OCI-LY3 (cell line): ENCODE measurements at regions not wholly inside any gene's neighbourhood (a gene's known extent, or its start where the extent isn't known, plus 50 kb on each side); places are given as distances from the start of the nearest gene placed in this dataset.
A peak's percentile ranks its signal among the peaks of the same experiment; 100 is the strongest.
"Not testable (repeated sequence)": the region's sequence is repeated elsewhere in the genome, so short reads cannot be mapped to it uniquely, and the experiment has no call there.

Source experiments
- H2AFZ ChIP-seq: fragments of 200-600, 300-600 bp; shearing (Covaris generic); 2 replicates; pipeline ENCODE4 v1.6.0; 2014; ENCODE audit warnings: antibody characterized with exemption, low read depth, low read length
- H3K27ac ChIP-seq: fragments of 200-600, 300-600 bp; sonication (generic); 2 replicates; pipeline ENCODE4 v1.5.1; 2014; ENCODE audit warnings: mild to moderate bottlenecking, low read length, moderate library complexity, mixed read lengths
- H3K27me3 ChIP-seq: fragments of 200-600, 300-600 bp; sonication (generic); 2 replicates; pipeline ENCODE4 v1.6.1; 2014; ENCODE audit warnings: low read depth, low read length, mixed read lengths
- H3K36me3 ChIP-seq: fragments of 200-600, 300-600 bp; sonication (generic); replicated peaks from 2 replicates; pipeline ENCODE3; 2014; ENCODE audit warnings: low read depth, low read length, mixed read lengths
- H3K4me1 ChIP-seq: fragments of 300-600, 200-600 bp; sonication (generic); 2 replicates; pipeline ENCODE4 v1.6.1; 2014; ENCODE audit warnings: low read length, mixed read lengths
- H3K4me2 ChIP-seq: fragments of 200-600, 300-600 bp; sonication (generic); 2 replicates; pipeline ENCODE4 v1.6.1; 2014; ENCODE audit warnings: low read length, mixed read lengths
- H3K4me3 ChIP-seq: fragments of 300-600, 200-600 bp; sonication (generic); 2 replicates; pipeline ENCODE4 v1.5.1; 2014; ENCODE audit warnings: antibody characterized with exemption, mild to moderate bottlenecking, low read length, moderate library complexity
- H3K79me2 ChIP-seq: fragments of 300-600, 200-600 bp; shearing (Covaris generic); 2 replicates; pipeline ENCODE4 v1.6.1; 2014; ENCODE audit warnings: mild to moderate bottlenecking, low read length, mixed read lengths
- H3K9ac ChIP-seq: fragments of 300-600, 200-600 bp; shearing (Covaris generic); 2 replicates; pipeline ENCODE4 v1.6.0; 2014; ENCODE audit warnings: mild to moderate bottlenecking, low read length, moderate library complexity
- H3K9me3 ChIP-seq: fragments of 200-600, 300-600 bp; shearing (Covaris generic); 2 replicates; pipeline ENCODE4 v1.6.1; 2014; ENCODE audit warnings: low read length, mixed read lengths; ENCODE audit not compliant: insufficient read depth
- H4K20me1 ChIP-seq: fragments of 200-600, 300-600 bp; sonication (generic); 2 replicates; pipeline ENCODE4 v1.6.1; 2016; ENCODE audit warnings: low read length, mixed read lengths; ENCODE audit not compliant: insufficient read depth

DNA sequence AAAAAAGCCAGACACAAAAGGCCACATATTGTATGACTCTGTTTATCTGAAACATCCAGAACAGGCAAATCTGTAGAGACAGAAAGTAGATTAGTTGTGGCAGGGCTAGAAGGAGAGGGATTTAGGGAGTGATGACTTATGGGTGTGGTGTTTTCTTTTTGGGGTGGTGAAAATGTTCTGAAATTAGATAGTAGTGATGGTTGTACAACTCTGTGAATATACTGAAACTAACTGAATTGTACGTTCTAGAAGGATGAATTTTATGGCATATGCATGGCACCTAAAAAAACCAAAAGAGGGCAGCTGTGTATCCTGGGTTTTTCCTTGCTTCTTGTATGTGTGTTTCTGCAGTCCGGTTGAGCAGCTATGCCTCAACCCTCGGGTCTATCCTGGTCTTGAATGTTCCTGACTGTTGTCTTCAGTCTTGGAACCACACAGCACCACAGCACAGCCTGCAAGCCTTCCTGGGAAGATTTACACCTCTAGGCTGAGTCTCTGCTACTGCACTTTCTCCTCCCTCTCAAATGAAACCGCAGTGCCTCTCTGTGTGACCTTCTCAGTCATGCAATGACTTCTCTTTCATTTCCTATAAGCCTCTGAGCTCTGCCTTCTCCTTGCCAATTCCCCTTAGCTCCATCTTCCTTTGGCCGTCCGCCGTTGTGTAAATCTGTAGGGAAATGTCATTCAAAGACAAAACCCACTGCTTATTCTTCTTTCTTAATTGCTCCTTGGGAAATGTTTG lies 269.1 kb upstream of the PLGLB1 start:
- H3K4me2 ChIP-seq: peak overlapping the region; percentile 65
- H3K36me3 ChIP-seq, H3K9me3 ChIP-seq, H4K20me1 ChIP-seq, H3K27me3 ChIP-seq, H2AFZ ChIP-seq, H3K79me2 ChIP-seq: not testable (repeated sequence)
- peaks cover 11% of the 10 kb centered on the region for H3K4me1 ChIP-seq
- peak overlapping the region; percentile 61 for H3K27ac ChIP-seq
- peak overlapping the region; percentile 44 for H3K9ac ChIP-seq
- peak overlapping the region; percentile 50 for H3K4me3 ChIP-seq

DNA sequence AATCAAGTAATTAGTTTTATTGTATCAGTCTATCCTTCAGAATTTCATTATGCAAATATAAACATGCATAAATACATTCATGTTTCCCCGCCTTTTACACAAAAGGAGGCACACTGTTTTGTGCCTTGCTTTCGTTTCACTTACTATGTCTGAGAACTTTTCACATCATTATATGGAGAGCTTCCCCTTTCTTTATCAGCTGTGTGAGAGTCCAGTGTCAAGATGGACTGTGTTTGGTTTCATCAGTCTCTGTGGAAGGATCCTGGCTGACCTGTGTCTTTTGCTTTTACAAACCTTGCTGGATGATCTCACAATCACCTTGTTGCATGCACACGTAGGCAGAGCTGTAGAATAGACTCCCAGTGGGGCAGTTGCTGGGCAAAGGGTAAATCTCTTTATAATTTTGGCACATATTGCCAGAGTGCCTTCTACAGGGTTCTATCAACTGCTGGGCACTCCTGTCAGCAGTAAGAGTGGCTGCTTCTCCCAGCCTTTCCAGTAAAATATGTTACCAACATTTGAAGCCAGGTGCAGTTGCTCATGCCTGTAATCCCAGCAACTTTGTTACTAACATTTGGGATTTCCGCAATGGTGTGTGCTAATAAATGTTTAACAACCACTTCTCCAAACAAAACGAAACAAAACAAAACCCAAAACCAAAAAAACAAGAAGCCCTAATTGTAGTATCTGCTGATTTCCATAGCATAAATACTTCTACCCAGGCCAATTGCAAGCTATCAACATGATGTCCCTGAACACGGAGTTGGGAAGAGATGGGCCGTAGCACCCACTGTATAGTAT lies 270.0 kb upstream of the PLGLB1 start:
- Histone ChIP-seq H3K4me2 (peak overlapping the region; percentile 56), H3K27ac (peak overlapping the region; percentile 61), H3K4me1 (peaks cover 11% of the 10 kb centered on the region), H3K9ac (peak overlapping the region; percentile 44; the same call in 1 of the 2 replicates), H3K4me3 (peak overlapping the region; percentile 50)
- not testable (repeated sequence) for H3K9me3 ChIP-seq, H3K36me3 ChIP-seq, H3K27me3 ChIP-seq, H2AFZ ChIP-seq, H4K20me1 ChIP-seq, H3K79me2 ChIP-seq

DNA sequence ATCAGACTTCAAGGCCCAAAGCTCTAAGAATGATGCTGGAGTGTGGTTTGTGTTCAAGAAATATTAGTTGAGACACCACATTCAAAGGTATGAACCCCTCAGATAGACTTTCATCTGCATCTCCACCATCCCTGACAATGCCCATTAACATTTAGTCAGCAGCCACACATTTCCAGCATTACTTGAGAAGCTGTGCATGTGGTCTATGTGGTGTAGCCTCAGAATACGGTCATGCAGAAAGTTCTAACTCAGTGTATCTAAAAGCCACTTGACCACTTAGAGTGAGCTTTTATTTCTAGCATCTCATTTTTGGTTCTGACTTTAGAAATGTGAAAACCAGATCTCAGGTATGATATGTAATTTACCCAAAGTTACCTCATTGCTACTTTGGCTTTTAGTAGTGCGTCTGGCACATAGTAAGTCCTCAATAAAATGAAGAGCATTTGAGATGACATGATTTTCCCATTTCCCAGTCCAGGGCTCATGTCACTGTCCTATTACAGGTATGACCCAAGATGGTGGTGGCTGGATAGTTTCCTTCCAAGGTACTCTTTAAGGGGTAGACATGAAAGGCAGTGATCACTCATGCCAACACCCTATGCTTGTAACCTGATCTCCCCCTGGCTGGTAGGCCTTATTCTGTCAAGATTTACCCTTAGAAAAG lies 272.4 kb upstream of the PLGLB1 start:
- not testable (repeated sequence) for H3K4me3 ChIP-seq

DNA sequence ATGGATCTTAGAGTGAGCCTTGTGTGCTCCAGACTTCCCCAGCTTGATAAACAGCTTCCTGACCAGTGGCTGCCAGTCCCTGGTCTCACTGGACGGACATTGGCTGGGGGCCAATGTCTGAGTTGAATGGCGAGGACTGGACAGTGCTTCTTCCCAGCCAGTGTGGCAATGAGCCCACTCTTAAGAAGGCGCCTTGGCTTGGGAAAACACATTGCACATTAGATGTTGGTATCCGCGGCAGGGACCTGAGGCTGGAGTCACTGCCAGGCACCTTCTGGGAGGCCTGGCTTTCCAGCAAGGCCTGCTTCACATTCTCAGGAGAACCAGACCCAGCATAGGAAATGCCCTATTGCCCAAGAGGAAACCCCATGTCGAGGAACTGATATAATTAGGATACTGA lies 273.5 kb upstream of the PLGLB1 start:
- not testable (repeated sequence) for H3K27me3 ChIP-seq, H3K4me3 ChIP-seq, H3K9ac ChIP-seq, H3K79me2 ChIP-seq, H3K9me3 ChIP-seq, H2AFZ ChIP-seq, H3K27ac ChIP-seq, H3K4me2 ChIP-seq, H4K20me1 ChIP-seq, H3K36me3 ChIP-seq
- peaks cover 11% of the 10 kb centered on the region for H3K4me1 ChIP-seq

More for the DNA sequence above, 272.4 kb upstream of the PLGLB1 start:
- H3K4me1 ChIP-seq: peaks cover 11% of the 10 kb centered on the region
- not testable (repeated sequence) for H3K27ac ChIP-seq, H4K20me1 ChIP-seq, H3K79me2 ChIP-seq, H3K9ac ChIP-seq, H3K27me3 ChIP-seq, H3K36me3 ChIP-seq, H3K4me2 ChIP-seq, H3K9me3 ChIP-seq, H2AFZ ChIP-seq

DNA sequence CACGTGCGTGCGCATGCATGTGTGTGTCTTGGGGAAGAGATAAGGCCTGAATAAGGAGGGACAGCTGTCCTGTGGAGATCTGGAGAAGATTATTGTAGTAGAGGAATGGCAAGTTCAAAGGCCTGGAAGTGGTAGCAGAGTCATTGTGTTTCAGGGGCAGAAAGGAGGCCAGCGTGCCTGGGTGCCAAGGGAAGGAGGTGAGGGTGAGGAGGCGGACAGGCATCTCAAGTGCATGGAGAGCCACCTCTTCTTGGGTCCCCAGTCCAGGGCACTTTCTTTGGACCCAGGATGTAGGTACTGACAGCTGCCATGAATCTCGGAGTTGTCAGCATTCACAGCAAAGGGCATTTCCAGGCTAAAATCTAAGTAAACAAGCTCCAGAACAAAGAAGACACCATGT lies 279.7 kb upstream of the PLGLB1 start:
- not testable (repeated sequence) for H3K9me3 ChIP-seq, H3K27ac ChIP-seq, H3K79me2 ChIP-seq, H3K4me2 ChIP-seq, H3K36me3 ChIP-seq, H2AFZ ChIP-seq, H3K27me3 ChIP-seq, H3K4me1 ChIP-seq, H3K4me3 ChIP-seq, H3K9ac ChIP-seq, H4K20me1 ChIP-seq

DNA sequence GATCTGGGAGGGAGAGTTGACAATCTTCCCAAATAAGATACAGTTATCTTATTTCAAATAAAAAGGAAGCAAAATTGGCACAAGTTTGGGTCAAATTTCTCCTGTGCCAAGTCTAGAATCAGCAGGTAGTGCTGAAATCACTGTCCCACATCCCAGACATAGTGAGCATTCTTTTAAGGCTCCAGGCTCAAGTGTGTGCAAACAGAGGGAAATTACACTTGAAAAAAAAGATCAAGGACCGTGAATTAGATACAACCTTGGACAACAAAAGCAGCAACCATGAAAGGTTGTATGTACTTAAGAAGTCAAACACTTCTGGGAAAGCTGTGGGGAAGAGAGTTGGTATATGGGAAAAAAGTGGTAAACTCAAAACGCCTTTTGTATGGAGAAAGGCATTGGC lies 280.2 kb upstream of the PLGLB1 start:
- H3K4me3 ChIP-seq, H3K27me3 ChIP-seq, H3K9me3 ChIP-seq, H3K4me2 ChIP-seq, H3K4me1 ChIP-seq, H4K20me1 ChIP-seq, H3K9ac ChIP-seq, H2AFZ ChIP-seq, H3K79me2 ChIP-seq, H3K27ac ChIP-seq, H3K36me3 ChIP-seq: not testable (repeated sequence)

DNA sequence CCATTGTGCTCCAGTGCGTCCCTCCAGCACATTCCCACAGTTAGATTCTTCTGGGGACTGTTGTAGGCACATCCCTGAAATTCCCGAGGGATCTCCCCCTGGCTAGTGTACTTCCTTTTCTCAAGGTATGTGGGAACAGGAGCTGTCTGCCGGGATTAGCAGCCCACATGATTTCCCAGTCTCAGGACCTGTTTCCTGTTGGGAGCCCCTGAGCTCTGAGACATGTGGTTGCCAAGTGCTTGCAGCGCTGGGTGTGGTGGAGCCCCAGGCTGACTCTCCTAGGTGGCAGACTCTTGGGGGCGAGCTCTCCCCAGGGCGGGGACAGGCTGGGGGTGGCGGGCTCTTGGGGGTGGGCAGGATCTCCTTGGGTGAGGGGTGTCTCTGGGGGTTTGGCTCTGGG lies 287.0 kb upstream of the PLGLB1 start:
- H3K4me2 ChIP-seq, H4K20me1 ChIP-seq, H3K27ac ChIP-seq, H3K9ac ChIP-seq, H3K79me2 ChIP-seq, H3K27me3 ChIP-seq, H3K4me3 ChIP-seq, H2AFZ ChIP-seq, H3K36me3 ChIP-seq, H3K9me3 ChIP-seq: not testable (repeated sequence)
- H3K4me1 ChIP-seq: peaks cover 19% of the 10 kb centered on the region

DNA sequence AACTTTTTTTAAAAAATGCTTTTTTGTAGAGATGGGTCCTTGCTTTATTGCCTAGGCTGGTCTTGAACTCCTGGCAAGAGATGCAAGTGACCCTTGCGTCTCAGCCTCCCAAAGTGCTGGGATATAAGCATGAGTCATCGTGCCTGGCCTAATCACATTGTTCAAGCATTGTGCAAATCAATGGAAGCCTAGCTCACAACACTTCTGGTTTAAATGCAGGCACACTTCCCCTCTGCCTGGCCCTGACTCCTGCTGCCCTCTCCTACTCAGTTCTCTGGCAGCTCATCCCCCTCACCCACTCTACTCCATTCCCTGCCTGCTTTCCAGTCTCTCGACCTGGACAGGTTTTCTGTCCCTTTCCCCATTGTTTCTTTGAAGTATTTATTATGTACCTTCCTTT lies 288.1 kb upstream of the PLGLB1 start:
- not testable (repeated sequence) for H3K79me2 ChIP-seq, H3K36me3 ChIP-seq, H3K4me3 ChIP-seq, H3K4me2 ChIP-seq, H3K9me3 ChIP-seq, H4K20me1 ChIP-seq, H3K27me3 ChIP-seq, H2AFZ ChIP-seq, H3K9ac ChIP-seq
- H3K4me1 ChIP-seq: peaks cover 30% of the 10 kb centered on the region
- H3K27ac ChIP-seq: peak overlapping the region; percentile 16; the same call in 1 of the 2 replicates

DNA sequence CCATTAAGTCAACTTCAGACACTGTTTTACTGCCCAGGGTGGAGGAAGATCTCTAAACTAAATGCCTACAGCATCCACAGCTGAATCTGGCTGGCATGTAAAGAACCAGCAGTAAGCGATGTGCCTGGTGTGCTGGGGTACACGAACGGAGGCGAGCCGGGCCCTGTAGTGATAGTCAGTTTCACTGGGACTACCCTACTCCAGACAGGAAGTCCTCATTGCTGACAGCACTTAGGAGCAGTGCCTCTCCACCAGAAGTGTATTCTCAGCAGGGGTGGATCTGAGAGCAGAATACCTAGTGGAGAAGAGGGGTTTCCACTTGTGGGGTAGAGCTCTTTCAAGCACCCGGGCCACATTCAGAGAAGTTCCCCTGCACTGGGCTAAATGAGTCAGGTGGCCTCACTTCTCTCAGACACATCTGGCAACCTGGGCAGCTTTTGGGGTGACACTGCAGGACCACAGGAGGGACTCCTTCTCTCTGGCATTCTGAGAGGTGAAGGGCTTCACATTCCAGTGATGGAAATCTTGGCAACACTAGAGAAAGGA lies 290.3 kb upstream of the PLGLB1 start:
- Histone ChIP-seq H3K9ac (peak overlapping the region; percentile 48; the same call in 1 of the 2 replicates), H3K4me2 (peak overlapping the region; percentile 44; the same call in 1 of the 2 replicates), H3K4me1 (peaks cover 37% of the 10 kb centered on the region), H3K27ac (peak overlapping the region; percentile 92)
- not testable (repeated sequence) for H4K20me1 ChIP-seq, H2AFZ ChIP-seq, H3K36me3 ChIP-seq, H3K9me3 ChIP-seq, H3K4me3 ChIP-seq, H3K79me2 ChIP-seq, H3K27me3 ChIP-seq
